Subcutaneous abdominal adipose tissue (tissue), 5 donors: ENCODE measurements at regions not wholly inside any gene's neighbourhood (a gene's known extent, or its start where the extent isn't known, plus 50 kb on each side); places are given as distances from the start of the nearest gene placed in this dataset.
"Not testable (repeated sequence)": the region's sequence is repeated elsewhere in the genome, so short reads cannot be mapped to it uniquely, and the experiment has no call there.

Experiments used
- H3K27ac ChIP-seq: one replicate; pipeline ENCODE4 v1.7.0; 2013; ENCODE audit warnings: low read depth, mild to moderate bottlenecking, inconsistent platforms, low read length, moderate library complexity
- H3K27me3 ChIP-seq, 5 donors: one replicate each; pipeline ENCODE4 v1.7.0; 2013; ENCODE audit warnings: low read length in 5 of 5, inconsistent platforms in 1 of 5; ENCODE audit not compliant: control insufficient read depth in 5 of 5, insufficient read depth in 4 of 5
- H3K36me3 ChIP-seq, 5 donors: one replicate each; pipeline ENCODE4 v1.7.0; 2013; ENCODE audit warnings: low read length in 5 of 5; ENCODE audit not compliant: control insufficient read depth in 5 of 5, insufficient read depth in 5 of 5
- H3K4me1 ChIP-seq, 5 donors: one replicate each; pipeline ENCODE4 v1.7.0; 2013; ENCODE audit warnings: low read length in 5 of 5, mild to moderate bottlenecking in 3 of 5, moderate library complexity in 1 of 5; ENCODE audit not compliant: control insufficient read depth in 5 of 5, insufficient read depth in 5 of 5
- H3K4me3 ChIP-seq, 5 donors: one replicate each; pipeline ENCODE4 v1.7.0; 2013; ENCODE audit warnings: low read length in 5 of 5, low read depth in 1 of 5
- H3K9ac ChIP-seq, 5 donors: one replicate each; pipeline ENCODE4 v1.7.0; 2013; ENCODE audit warnings: low read length in 5 of 5, mild to moderate bottlenecking in 4 of 5, moderate library complexity in 3 of 5
- H3K9me3 ChIP-seq, 5 donors: one replicate each; pipeline ENCODE4 v1.7.0; 2013; ENCODE audit warnings: low read length in 5 of 5; ENCODE audit not compliant: control insufficient read depth in 5 of 5
- donor health status: healthy.
- donor health status: healthy.
- donor health status: healthy.
- donor health status: healthy.
- donor health status: healthy.

DNA sequence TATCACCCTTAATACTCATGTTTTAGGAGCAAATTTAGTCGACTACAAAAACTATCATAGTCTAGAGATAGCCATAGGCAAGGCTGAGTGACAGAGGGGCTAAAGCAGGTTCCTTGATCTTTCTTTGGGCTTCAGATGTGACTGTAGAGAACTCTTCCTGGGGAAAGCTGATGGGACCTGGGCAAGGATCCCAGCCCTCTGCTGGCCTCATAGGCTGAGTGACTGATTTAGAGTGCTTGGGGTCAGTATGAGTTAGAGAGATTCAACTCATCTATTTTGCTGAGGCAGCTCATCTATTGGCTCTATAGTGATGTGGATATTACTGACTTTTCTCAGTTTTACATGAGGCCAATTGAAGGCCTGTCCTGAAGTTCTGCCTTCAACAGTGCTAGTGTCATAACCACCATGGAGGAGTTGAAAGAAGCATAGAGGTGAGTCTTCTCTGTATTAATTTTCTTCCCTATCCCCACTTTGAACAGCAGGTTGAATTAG, 81.6 kb downstream of the SAMD9 start:
- no peaks in the 10 kb centered on the region for H3K4me1 ChIP-seq
- no peak overlapping the region for H3K27ac ChIP-seq
- no peaks in the 10 kb centered on the region for H3K36me3 ChIP-seq
- H3K9ac ChIP-seq: no peak overlapping the region
- H3K4me3 ChIP-seq: no peak overlapping the region
- H3K9me3 ChIP-seq: peaks cover 0 to 8% (median 3%) of the 10 kb centered on the region in 5 donors
- no peaks in the 10 kb centered on the region for H3K27me3 ChIP-seq

DNA sequence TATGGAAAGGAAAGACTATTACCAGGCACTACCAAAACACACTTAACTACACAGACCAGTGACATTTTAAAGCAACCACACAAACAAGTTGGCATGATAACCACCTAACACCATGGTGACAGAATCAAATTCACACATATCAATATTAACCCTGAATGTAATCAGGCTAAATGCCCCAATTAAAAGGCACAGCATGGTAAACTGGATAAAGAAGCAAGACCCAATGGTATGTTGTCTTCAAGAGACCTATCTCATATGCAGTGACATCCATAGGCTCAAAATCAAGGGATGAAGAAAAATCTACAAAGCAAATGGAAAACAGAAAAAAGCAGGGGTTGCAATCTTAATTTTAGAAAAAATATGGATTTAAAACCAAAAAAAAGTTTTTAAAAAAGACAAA, 86.0 kb downstream of the SAMD9 start:
- Histone ChIP-seq H3K4me3 (no peak overlapping the region), H3K27me3 (peaks cover 0 to 5% (median 0%) of the 10 kb centered on the region in 5 donors), H3K9me3 (peaks cover 0 to 8% (median 3%) of the 10 kb centered on the region in 5 donors), H3K9ac (no peak overlapping the region), H3K36me3 (no peaks in the 10 kb centered on the region), H3K27ac (no peak overlapping the region), H3K4me1 (no peaks in the 10 kb centered on the region)

DNA sequence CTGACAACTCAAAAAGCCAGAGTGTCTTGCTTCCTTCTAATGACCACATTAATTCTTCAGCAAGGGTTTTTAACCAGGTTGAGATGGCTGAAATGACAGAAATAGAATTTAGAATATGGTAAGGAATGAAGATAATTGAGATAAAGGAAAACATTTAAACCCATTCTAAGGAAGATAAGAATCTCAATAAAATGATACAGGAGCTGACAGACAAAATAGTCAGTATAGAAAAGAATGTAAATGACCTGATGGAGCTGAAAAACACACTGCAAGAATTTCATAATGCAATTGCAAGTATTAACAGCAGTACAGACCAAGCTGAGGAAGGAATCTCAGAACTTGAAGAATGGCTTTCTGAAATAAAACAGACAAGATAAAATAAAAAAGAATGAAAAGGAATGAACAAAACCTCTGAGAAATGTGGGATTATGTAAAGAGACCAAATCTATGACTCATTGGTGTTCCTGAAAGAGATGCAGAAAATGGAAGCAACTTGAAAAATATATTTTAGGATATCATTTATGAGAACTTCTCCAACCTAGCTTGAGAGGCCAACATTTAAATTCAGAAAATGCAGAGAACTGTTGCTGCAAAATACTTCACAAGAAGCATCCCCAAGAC, 87.1 kb downstream of the SAMD9 start:
- Histone ChIP-seq H3K4me3 (no peak overlapping the region), H3K36me3 (no peaks in the 10 kb centered on the region), H3K4me1 (no peaks in the 10 kb centered on the region)

DNA sequence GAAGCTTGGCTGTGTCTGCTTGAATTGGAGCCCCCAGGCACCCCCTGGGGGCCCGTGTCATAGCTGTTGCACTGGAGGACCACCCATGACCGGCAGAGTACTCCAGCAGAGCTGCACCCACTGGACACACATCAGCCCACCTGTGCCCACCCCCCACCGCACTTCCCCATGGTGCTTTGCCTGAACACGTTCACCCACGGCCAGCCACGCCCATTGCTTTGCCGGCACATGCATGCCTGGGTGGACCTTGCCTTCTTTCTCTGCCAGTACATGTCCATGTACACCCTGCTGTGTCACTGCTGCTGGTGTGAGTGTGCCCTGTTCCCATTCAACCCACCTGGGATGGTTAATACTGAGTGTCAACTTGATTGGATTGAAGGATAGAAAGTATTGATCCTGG, 88.7 kb downstream of the SAMD9 start:
- Histone ChIP-seq H3K36me3 (no peaks in the 10 kb centered on the region), H3K9me3 (peaks cover 0 to 4% (median 0%) of the 10 kb centered on the region in 5 donors), H3K9ac (no peak overlapping the region), H3K27ac (no peak overlapping the region), H3K4me1 (no peaks in the 10 kb centered on the region), H3K27me3 (peaks cover 0 to 5% (median 3%) of the 10 kb centered on the region in 5 donors), H3K4me3 (no peak overlapping the region)

More for the DNA sequence above, 87.1 kb downstream of the SAMD9 start:
- peaks cover 0 to 5% (median 0%) of the 10 kb centered on the region in 5 donors for H3K27me3 ChIP-seq
- H3K27ac ChIP-seq: no peak overlapping the region
- peaks cover 0 to 8% (median 3%) of the 10 kb centered on the region in 5 donors for H3K9me3 ChIP-seq
- H3K9ac ChIP-seq: no peak overlapping the region

DNA sequence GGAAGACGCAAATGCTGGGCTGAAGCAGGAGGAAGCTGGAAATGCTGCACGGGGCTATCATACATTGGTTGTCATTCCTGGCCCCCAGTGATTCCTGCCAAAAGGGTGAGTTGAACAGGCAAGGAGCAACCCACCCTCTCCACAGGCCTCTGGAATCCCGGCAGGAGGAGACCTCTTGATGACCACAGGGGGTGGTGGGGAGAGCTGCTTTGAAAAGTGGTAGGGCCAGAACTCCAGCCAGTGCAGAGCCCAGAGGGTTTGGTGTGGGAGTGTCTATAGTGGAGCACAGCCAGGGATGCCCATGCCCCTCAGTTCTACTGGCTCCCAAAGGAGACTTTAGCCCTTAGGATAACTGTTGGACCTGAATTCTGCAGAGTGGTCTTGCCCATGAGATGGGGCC, 89.2 kb downstream of the SAMD9 start:
- no peaks in the 10 kb centered on the region for H3K36me3 ChIP-seq
- H3K9ac ChIP-seq: no peak overlapping the region
- peaks cover 0 to 4% (median 0%) of the 10 kb centered on the region in 5 donors for H3K9me3 ChIP-seq
- H3K27me3 ChIP-seq: peaks cover 0 to 5% (median 3%) of the 10 kb centered on the region in 5 donors
- H3K4me3 ChIP-seq: no peak overlapping the region
- H3K27ac ChIP-seq: no peak overlapping the region
- no peaks in the 10 kb centered on the region for H3K4me1 ChIP-seq

DNA sequence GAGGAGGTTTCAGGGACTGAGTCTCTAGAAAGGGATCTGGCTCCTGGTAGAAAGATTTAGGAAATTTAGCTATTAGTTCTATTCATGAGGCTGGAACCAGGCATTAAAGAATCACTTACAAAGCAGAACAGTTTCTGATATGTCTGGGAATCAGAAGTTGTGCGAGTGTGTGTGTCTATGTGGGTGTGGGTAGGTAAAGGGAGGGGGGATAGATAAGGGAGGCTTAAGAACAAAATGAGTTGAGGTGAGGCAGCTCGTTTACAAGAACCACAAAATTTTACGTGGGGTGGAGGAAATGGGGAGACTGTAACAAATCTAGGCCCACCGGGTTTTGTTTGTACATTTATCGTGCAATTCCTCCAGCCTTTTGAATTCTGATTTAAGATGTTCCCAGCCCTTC, 90.7 kb downstream of the SAMD9 start:
- Histone ChIP-seq H3K4me1 (no peaks in the 10 kb centered on the region), H3K9ac (no peak overlapping the region), H3K9me3 (peaks cover 0 to 7% (median 0%) of the 10 kb centered on the region in 5 donors), H3K4me3 (no peak overlapping the region), H3K27ac (no peak overlapping the region), H3K27me3 (peaks cover 0 to 5% (median 3%) of the 10 kb centered on the region in 5 donors), H3K36me3 (no peaks in the 10 kb centered on the region)

DNA sequence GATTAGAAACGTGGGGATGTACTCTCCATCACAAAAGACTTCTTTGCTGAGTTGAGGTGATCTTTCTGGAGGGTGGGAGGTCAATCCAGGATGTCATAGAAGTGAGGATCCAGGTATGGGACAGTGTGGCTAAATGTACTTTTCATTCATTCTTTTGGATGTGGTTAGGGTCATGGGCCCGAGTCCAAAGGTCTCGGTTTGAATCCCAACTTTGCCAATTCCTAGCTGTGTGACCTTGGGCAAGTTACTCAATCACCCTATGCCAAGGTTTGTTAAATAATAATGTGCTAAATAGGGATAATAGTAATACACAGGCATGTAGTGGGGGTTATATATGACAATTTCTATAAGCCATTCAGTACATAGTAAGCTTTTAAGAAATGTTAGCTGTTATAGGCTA, 91.4 kb downstream of the SAMD9 start:
- H3K9me3 ChIP-seq: peaks cover 0 to 3% (median 0%) of the 10 kb centered on the region in 5 donors
- H3K4me1 ChIP-seq: no peaks in the 10 kb centered on the region
- H3K27me3 ChIP-seq: peaks cover 0 to 5% (median 3%) of the 10 kb centered on the region in 5 donors
- H3K36me3 ChIP-seq: no peaks in the 10 kb centered on the region
- H3K9ac ChIP-seq: no peak overlapping the region
- no peak overlapping the region for H3K4me3 ChIP-seq
- H3K27ac ChIP-seq: no peak overlapping the region

DNA sequence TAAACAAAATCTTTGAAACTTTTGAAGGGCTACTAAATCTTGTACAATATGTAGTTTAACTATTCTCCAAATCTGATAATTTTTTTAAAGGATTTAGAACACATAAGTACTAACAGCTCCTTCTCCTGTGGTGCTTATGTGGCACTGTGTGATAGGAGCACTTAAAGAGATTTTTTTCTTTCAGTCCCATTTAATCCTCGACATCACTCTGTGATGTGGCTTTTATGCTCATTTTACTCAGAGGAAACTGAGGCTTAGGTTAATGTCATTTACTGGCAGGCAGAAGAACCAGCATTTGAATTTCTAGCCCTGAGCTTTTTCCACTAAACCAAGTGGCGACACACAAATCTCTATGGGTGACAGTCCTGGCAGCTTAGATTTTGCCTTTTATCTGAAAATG, 92.4 kb downstream of the SAMD9 start:
- Histone ChIP-seq H3K9me3 (peaks cover 0 to 3% (median 0%) of the 10 kb centered on the region in 5 donors), H3K4me3 (no peak overlapping the region), H3K27ac (no peak overlapping the region), H3K27me3 (peaks cover 0 to 5% (median 3%) of the 10 kb centered on the region in 5 donors), H3K9ac (no peak overlapping the region), H3K4me1 (no peaks in the 10 kb centered on the region), H3K36me3 (no peaks in the 10 kb centered on the region)

DNA sequence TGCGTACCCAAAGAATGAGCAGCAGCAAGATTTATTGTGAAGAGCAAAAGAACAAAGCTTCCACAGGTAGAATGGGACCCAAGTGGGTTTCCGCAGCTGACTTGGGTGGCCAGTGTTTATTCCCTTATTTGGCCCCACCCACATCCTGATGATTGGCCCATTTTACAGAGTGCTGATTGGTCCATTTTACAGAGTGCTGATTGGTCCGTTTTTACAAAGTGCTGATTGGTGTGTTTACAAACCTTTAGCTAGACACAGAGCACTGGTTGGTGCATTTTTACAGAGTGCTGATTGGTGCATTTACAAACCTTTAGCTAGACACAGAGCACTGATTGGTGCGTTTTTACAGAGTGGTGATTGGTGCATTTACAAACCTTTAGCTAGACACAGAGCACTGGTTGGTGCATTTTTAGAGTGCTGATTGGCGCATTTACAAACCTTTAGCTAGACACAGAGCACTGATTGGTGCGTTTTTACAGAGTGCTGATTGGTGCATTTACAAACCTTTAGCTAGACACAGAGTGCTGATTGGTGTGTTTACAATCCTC, 94.8 kb downstream of the SAMD9 start:
- H3K9me3 ChIP-seq, H3K27me3 ChIP-seq, H3K27ac ChIP-seq, H3K4me3 ChIP-seq, H3K9ac ChIP-seq, H3K36me3 ChIP-seq, H3K4me1 ChIP-seq: not testable (repeated sequence)

DNA sequence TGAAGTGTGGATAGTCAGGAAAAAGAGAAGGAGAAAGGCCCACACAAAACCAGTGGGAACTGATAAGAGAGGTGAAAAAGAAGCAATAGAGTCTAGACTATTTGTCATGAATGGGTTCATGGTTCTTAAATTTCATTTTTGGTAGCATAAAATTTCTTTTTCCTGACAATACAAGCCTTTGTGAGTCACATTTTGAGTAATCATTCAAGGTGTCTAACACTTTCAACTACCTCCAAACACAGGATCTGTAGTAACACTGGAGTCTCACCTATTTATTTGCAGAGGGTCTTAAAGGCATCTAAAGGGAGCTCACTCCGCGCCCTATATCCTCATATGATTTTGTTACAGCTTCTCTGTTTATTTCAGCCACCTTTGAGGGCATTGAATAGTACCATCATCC, 96.0 kb downstream of the SAMD9 start:
- Histone ChIP-seq H3K4me1 (peaks cover 0 to 3% (median 0%) of the 10 kb centered on the region in 5 donors), H3K36me3 (no peaks in the 10 kb centered on the region), H3K4me3 (no peak overlapping the region), H3K27me3 (peaks cover 0 to 4% (median 0%) of the 10 kb centered on the region in 5 donors), H3K9me3 (peaks cover 0 to 3% (median 0%) of the 10 kb centered on the region in 5 donors), H3K9ac (no peak overlapping the region), H3K27ac (no peak overlapping the region)
